Small intestine (tissue), 7 donors: ENCODE measurements at regions not wholly inside any gene's neighbourhood (a gene's known extent, or its start where the extent isn't known, plus 50 kb on each side); places are given as distances from the start of the nearest gene placed in this dataset.

ENCODE experiments used
- DNase-seq, 2 donors: peaks; one replicate each; pipeline versions ENCODE4 v3.0.0 to v3.0.0-alpha.2; 2013
- FAIRE-seq: peaks from 2 replicates; lab custom pipeline; 2012; peaks lifted over from hg19 to GRCh38; lab: Jason Lieb, UNC
- H3K27ac ChIP-seq, 3 donors: one replicate each; pipeline ENCODE4 v1.5.1; 2013; ENCODE audit warnings: low read length in 2 of 3, mild to moderate bottlenecking in 2 of 3, control low read depth in 1 of 3, inconsistent platforms in 1 of 3, low read depth in 1 of 3, moderate library complexity in 1 of 3
- H3K27me3 ChIP-seq, 3 donors: one replicate each; pipeline ENCODE4 v1.6.1; 2013; ENCODE audit warnings: low read length in 3 of 3, inconsistent platforms in 1 of 3; ENCODE audit not compliant: control insufficient read depth in 3 of 3, insufficient read depth in 3 of 3
- H3K36me3 ChIP-seq, 3 donors: one replicate each; pipeline ENCODE4 v1.6.1; 2013; ENCODE audit warnings: low read length in 3 of 3, inconsistent platforms in 1 of 3, low read depth in 1 of 3, mild to moderate bottlenecking in 1 of 3, moderate library complexity in 1 of 3; ENCODE audit not compliant: control insufficient read depth in 3 of 3, insufficient read depth in 2 of 3
- H3K4me1 ChIP-seq, 3 donors: one replicate each; pipeline ENCODE4 v1.6.1; 2013; ENCODE audit warnings: low read length in 2 of 3, inconsistent platforms in 1 of 3, low read depth in 1 of 3, mild to moderate bottlenecking in 1 of 3, moderate library complexity in 1 of 3; ENCODE audit not compliant: control insufficient read depth in 3 of 3, insufficient read depth in 2 of 3
- H3K4me3 ChIP-seq, 3 donors: one replicate each; pipeline ENCODE4 v1.5.1; 2013; ENCODE audit warnings: low read length in 3 of 3, control low read depth in 1 of 3, inconsistent platforms in 1 of 3, low read depth in 1 of 3, mild to moderate bottlenecking in 1 of 3, moderate library complexity in 1 of 3
- H3K9me3 ChIP-seq, 2 donors: one replicate each; pipeline ENCODE4 v1.6.1; 2013; ENCODE audit warnings: low read depth in 1 of 2, low read length in 1 of 2; ENCODE audit not compliant: control insufficient read depth in 2 of 2, insufficient read depth in 1 of 2
- WGBS, 3 donors: extraction: QIAGEN DNeasy Blood & Tissue Kit; methylation state at CpG; one replicate each; pipeline ENCODE4 v1.1.7; 2013; 5-methylcytosine and 5-hydroxymethylcytosine counted together
- donor health status: healthy with polysubstance abuse.
- donor health status: control.
- donor health status: control.
- donor health status: Bipolar disorder and iron deficiency.
- donor health status: healthy.

GRCh38 chr14:103213331-103213730 is 90.1 kb downstream of the TNFAIP2 start:
- peak; percentile 92 to 95 for DNase-seq
- no peak for FAIRE-seq
- H3K27ac ChIP-seq = peak overlapping the region in 2 of 3 donors; percentile 73 to 75
- peaks cover 0 to 16% of the 10 kb centered on the region in 2 donors for H3K9me3 ChIP-seq
- H3K36me3 ChIP-seq = peaks cover 0 to 6% (median 0%) of the 10 kb centered on the region in 3 donors
- H3K4me3 ChIP-seq = no peak overlapping the region
- 25 to 58% (median 33%) methylated on average over 2 of the region's 2 CpGs for WGBS, 3 donors
- H3K4me1 ChIP-seq = peaks cover 0 to 19% (median 5%) of the 10 kb centered on the region in 3 donors
- peaks cover 0 to 3% (median 0%) of the 10 kb centered on the region in 3 donors for H3K27me3 ChIP-seq

GRCh38 chr14:103214461-103214958 is 91.2 kb downstream of the TNFAIP2 start:
- Histone ChIP-seq H3K27me3 (no peaks in the 10 kb centered on the region), H3K27ac (no peak overlapping the region), H3K36me3 (peaks cover 0 to 6% (median 0%) of the 10 kb centered on the region in 3 donors), H3K4me1 (peaks cover 0 to 19% (median 5%) of the 10 kb centered on the region in 3 donors), H3K4me3 (no peak overlapping the region), H3K9me3 (peaks cover 0 to 16% of the 10 kb centered on the region in 2 donors)
- FAIRE-seq (no peak), DNase-seq (no peak)
- 83 to 92% (median 87%) methylated on average over 14 of the region's 14 CpGs for WGBS, 3 donors

- FAIRE-seq (no peak), DNase-seq (no peak)
- peaks cover 0 to 9% (median 0%) of the 10 kb centered on the region in 3 donors for H3K27me3 ChIP-seq
- no peak overlapping the region for H3K27ac ChIP-seq
- 91 to 97% (median 95%) methylated on average over 10 of the region's 10 CpGs for WGBS, 3 donors
- H3K4me3 ChIP-seq = no peak overlapping the region
- H3K9me3 ChIP-seq = peaks cover 0 to 16% of the 10 kb centered on the region in 2 donors
- peaks cover 0 to 25% (median 5%) of the 10 kb centered on the region in 3 donors for H3K4me1 ChIP-seq
- H3K36me3 ChIP-seq = peaks cover 0 to 3% (median 0%) of the 10 kb centered on the region in 3 donors
These were observed 93.1 kb downstream of the TNFAIP2 start for GRCh38 chr14:103216399-103216798.

GRCh38 chr14:103216857-103217256 is 93.6 kb downstream of the TNFAIP2 start:
- DNase-seq (no peak), FAIRE-seq (no peak)
- Histone ChIP-seq H3K36me3 (peaks cover 0 to 3% (median 0%) of the 10 kb centered on the region in 3 donors), H3K9me3 (peaks cover 0 to 16% of the 10 kb centered on the region in 2 donors), H3K4me1 (peaks cover 0 to 29% (median 5%) of the 10 kb centered on the region in 3 donors), H3K4me3 (no peak overlapping the region), H3K27ac (no peak overlapping the region), H3K27me3 (peaks cover 0 to 13% (median 0%) of the 10 kb centered on the region in 3 donors)
- WGBS, 3 donors = 84 to 89% (median 86%) methylated on average over 4 to 5 of the region's 5 CpGs

- DNase-seq = no peak
- 96 to 100% (median 100%) methylated on average over 1 of the region's 1 CpG for WGBS, 3 donors
- Histone ChIP-seq H3K4me1 (peaks cover 0 to 30% (median 5%) of the 10 kb centered on the region in 3 donors), H3K4me3 (no peak overlapping the region), H3K27ac (no peak overlapping the region), H3K36me3 (peaks cover 0 to 3% (median 0%) of the 10 kb centered on the region in 3 donors), H3K9me3 (peaks cover 0 to 16% of the 10 kb centered on the region in 2 donors), H3K27me3 (peaks cover 0 to 16% (median 2%) of the 10 kb centered on the region in 3 donors)
- no peak for FAIRE-seq
These were observed 94.3 kb downstream of the TNFAIP2 start for GRCh38 chr14:103217538-103217937.

- peaks cover 0 to 25% (median 0%) of the 10 kb centered on the region in 3 donors for H3K4me1 ChIP-seq
- peaks cover 0 to 16% (median 5%) of the 10 kb centered on the region in 3 donors for H3K27me3 ChIP-seq
- FAIRE-seq = no peak
- no peaks in the 10 kb centered on the region for H3K36me3 ChIP-seq
- peak; percentile 31 to 67 for DNase-seq
- no peak overlapping the region for H3K27ac ChIP-seq
- H3K4me3 ChIP-seq = peak overlapping the region in 1 of 3 donors; percentile 21
- peaks cover 0 to 8% of the 10 kb centered on the region in 2 donors for H3K9me3 ChIP-seq
- WGBS, 3 donors = 18 to 30% (median 19%) methylated on average over 66 to 92 of the region's 92 CpGs
These were observed 97.1 kb downstream of the TNFAIP2 start for GRCh38 chr14:103220134-103220981.

GRCh38 chr14:103220982-103221641 is 97.9 kb downstream of the TNFAIP2 start:
- Histone ChIP-seq H3K4me3 (peak overlapping the region in 1 of 3 donors; percentile 21), H3K4me1 (peaks cover 0 to 30% (median 0%) of the 10 kb centered on the region in 3 donors), H3K36me3 (no peaks in the 10 kb centered on the region), H3K9me3 (peaks cover 0 to 8% of the 10 kb centered on the region in 2 donors), H3K27me3 (peaks cover 0 to 16% (median 5%) of the 10 kb centered on the region in 3 donors), H3K27ac (no peak overlapping the region)
- DNase-seq = no peak
- WGBS, 3 donors = 37 to 43% (median 40%) methylated on average over 30 of the region's 30 CpGs
- FAIRE-seq = no peak

- H3K27me3 ChIP-seq = peaks cover 0 to 16% (median 5%) of the 10 kb centered on the region in 3 donors
- WGBS, 3 donors = 84 to 90% (median 86%) methylated on average over 13 of the region's 13 CpGs
- H3K27ac ChIP-seq = no peak overlapping the region
- no peak for FAIRE-seq
- peaks cover 0 to 30% (median 0%) of the 10 kb centered on the region in 3 donors for H3K4me1 ChIP-seq
- peaks cover 0 to 8% of the 10 kb centered on the region in 2 donors for H3K9me3 ChIP-seq
- H3K36me3 ChIP-seq = no peaks in the 10 kb centered on the region
- H3K4me3 ChIP-seq = no peak overlapping the region
- DNase-seq = no peak
These were observed 98.6 kb downstream of the TNFAIP2 start for GRCh38 chr14:103221781-103222358.
